HepG2 (cell line): ENCODE measurements at regions not wholly inside any gene's neighbourhood (a gene's known extent, or its start where the extent isn't known, plus 50 kb on each side); places are given as distances from the start of the nearest gene placed in this dataset.

Experiments
- ATAC-seq: fragments of 200-7000 bp; cut with Tn5 transposase; 3 replicates; pipeline ENCODE4 v1.9.1; 2020; ENCODE audit warnings: mild to moderate bottlenecking, moderate library complexity
- BruUV-seq: library from RNA; stranded (reverse); fragments of 400-500 nt; replicated peaks from 2 replicates; lab custom pipeline; 2021; lab: Mats Ljungman, UMichigan
- CTCF ChIA-PET: fragments of 300-600 bp; formaldehyde crosslinking; extraction: SDS; loops from one replicate; lab custom pipeline; 2021; ENCODE audit warnings: low total read pairs, inconsistent platforms, low intra/inter-chr PET ratio; lab: Yijun Ruan, JAX
- POLR2A ChIA-PET: fragments of 350-600 bp; sonication (Branson Sonifier 250); formaldehyde crosslinking; loops from one replicate; lab custom pipeline; 2020; ENCODE audit warnings: antibody characterized with exemption, inconsistent platforms; lab: Yijun Ruan, JAX
- DNase-seq: peaks from one replicate; pipeline ENCODE4 v3.0.0-alpha.2; 2015; ENCODE audit warnings: low spot score
- FAIRE-seq: peaks from 3 replicates; lab custom pipeline; 2011; peaks lifted over from hg19 to GRCh38; lab: Jason Lieb, UNC
- H2AFZ ChIP-seq: one replicate; pipeline ENCODE4 v1.6.1; 2011; ENCODE audit warnings: low read length, inconsistent platforms
- H3K27ac ChIP-seq: fragments of 300-600 bp; 3 replicates; pipeline ENCODE4 v1.8.0; 2011; ENCODE audit warnings: mixed run types, mild to moderate bottlenecking, mixed read lengths, low read length, inconsistent platforms; ENCODE audit not compliant: insufficient read depth; ENCODE audit errors: extremely low read length
- H3K27me3 ChIP-seq, 2 experiments: fragments of 200-600 bp in 1 of 2; 2 replicates in 1 of 2; 3 replicates in 1 of 2; pipeline versions ENCODE4 v1.6.0 to v1.8.0; 2011; ENCODE audit warnings: low read length in 2 of 2, mild to moderate bottlenecking in 2 of 2, moderate library complexity in 2 of 2, inconsistent platforms in 1 of 2; ENCODE audit not compliant: insufficient read depth in 2 of 2, control insufficient read depth in 1 of 2
- H3K36me3 ChIP-seq, 2 experiments: fragments of 200-600 bp in 1 of 2; replicated peaks in 1 of 2; 2 replicates in 1 of 2; 3 replicates in 1 of 2; pipeline versions ENCODE4 v1.5.1 to v1.8.0; 2011; ENCODE audit warnings: low read length in 2 of 2, inconsistent platforms in 1 of 2; ENCODE audit not compliant: insufficient read depth in 2 of 2, control insufficient read depth in 1 of 2
- H3K4me1 ChIP-seq: 2 replicates; pipeline ENCODE4 v1.5.1; 2012; ENCODE audit warnings: low read length, inconsistent platforms; ENCODE audit not compliant: insufficient read depth
- H3K4me2 ChIP-seq: 2 replicates; pipeline ENCODE4 v1.6.0; 2011; ENCODE audit warnings: low read depth, low read length, inconsistent platforms
- H3K4me3 ChIP-seq, 3 experiments: fragments of 200-600 bp in 1 of 3; sonication (generic), shearing (Covaris generic) in 1 of 3; replicated peaks in 1 of 3; 2 replicates each; pipeline ENCODE4 v1.5.1; 2011 to 2016; ENCODE audit warnings: low read length in 3 of 3, inconsistent platforms in 2 of 3, low read depth in 2 of 3, mild to moderate bottlenecking in 2 of 3, control low read depth in 1 of 3, mixed read lengths in 1 of 3; ENCODE audit not compliant: insufficient read depth in 1 of 3
- H3K79me2 ChIP-seq: one replicate; pipeline ENCODE4 v1.6.1; 2011; ENCODE audit warnings: low read length, inconsistent platforms; ENCODE audit not compliant: insufficient read depth
- H3K9ac ChIP-seq: 2 replicates; pipeline ENCODE4 v1.6.0; 2011; ENCODE audit warnings: mild to moderate bottlenecking, low read depth, low read length, inconsistent platforms; ENCODE audit not compliant: insufficient read depth
- H3K9me3 ChIP-seq: 2 replicates; pipeline ENCODE4 v1.5.1; 2012; ENCODE audit warnings: mild to moderate bottlenecking, low read length
- H4K20me1 ChIP-seq: 2 replicates; pipeline ENCODE4 v1.6.0; 2011; ENCODE audit warnings: inconsistent platforms, mild to moderate bottlenecking, low read length, moderate library complexity; ENCODE audit not compliant: insufficient read depth
- CEBPG ChIP-seq: IDR thresholded peaks from 2 replicates; pipeline ENCODE4 v1.6.1; 2016
- DR1 ChIP-seq: sonication (generic); formaldehyde crosslinking; IDR thresholded peaks from 2 replicates; pipeline ENCODE4 v1.8.0; 2021; ENCODE audit warnings: mild to moderate bottlenecking, missing genetic modification reagents, inconsistent platforms
- EZH2 ChIP-seq: conservative IDR thresholded peaks from 2 replicates; pipeline ENCODE4 v1.6.1; 2012; ENCODE audit warnings: mild to moderate bottlenecking, low read depth, low read length, moderate library complexity
- GFI1 ChIP-seq: sonication (generic); formaldehyde crosslinking; IDR thresholded peaks from 2 replicates; pipeline ENCODE4 v1.5.0; 2020; ENCODE audit warnings: missing genetic modification reagents, mild to moderate bottlenecking, borderline replicate concordance
- GTF3A ChIP-seq: sonication (generic); formaldehyde crosslinking; conservative IDR thresholded peaks from 2 replicates; pipeline ENCODE4 v1.4.0; 2020; ENCODE audit warnings: mild to moderate bottlenecking, missing genetic modification reagents
- HMG20B ChIP-seq: conservative IDR thresholded peaks from 2 replicates; pipeline ENCODE4 v1.6.1; 2016; ENCODE audit warnings: missing genetic modification reagents, missing compliant biosample characterization
- NRL ChIP-seq: sonication (generic); formaldehyde crosslinking; IDR thresholded peaks from 2 replicates; pipeline ENCODE4 v1.5.0; 2020; ENCODE audit warnings: missing genetic modification reagents, mild to moderate bottlenecking, moderate library complexity, borderline replicate concordance
- RFX3 ChIP-seq: IDR thresholded peaks from 2 replicates; pipeline ENCODE4 v1.6.1; 2016; ENCODE audit warnings: missing biosample characterization, missing genetic modification reagents
- SOX13 ChIP-seq, 3 experiments: fragments of 450-650 bp in 1 of 3; sonication (generic) in 1 of 3; formaldehyde crosslinking in 1 of 3; IDR thresholded peaks in 2 of 3; conservative IDR thresholded peaks in 1 of 3; 2 replicates each; pipeline versions ENCODE4 v1.5.0 to v1.6.1; 2016 to 2020; ENCODE audit warnings: antibody characterized with exemption in 1 of 3, mild to moderate bottlenecking in 1 of 3, missing compliant biosample characterization in 1 of 3, missing genetic modification reagents in 1 of 3, moderate library complexity in 1 of 3
- U2AF1 ChIP-seq: fragments of 200-400 bp; formaldehyde crosslinking; optimal IDR thresholded peaks from 2 replicates; pipeline ENCODE3; 2017; ENCODE audit warnings: mild to moderate bottlenecking, low read depth, low read length
- ZBTB8A ChIP-seq: sonication (generic); formaldehyde crosslinking; IDR thresholded peaks from 2 replicates; pipeline ENCODE4 v1.4.0; 2020; ENCODE audit warnings: mild to moderate bottlenecking, low read depth, missing genetic modification reagents, borderline replicate concordance
- ZKSCAN8 ChIP-seq: IDR thresholded peaks from 2 replicates; pipeline ENCODE4 v1.6.1; 2016; ENCODE audit warnings: borderline replicate concordance, missing genetic modification reagents, missing compliant biosample characterization
- ZNF281 ChIP-seq: sonication (generic); formaldehyde crosslinking; IDR thresholded peaks from 2 replicates; pipeline ENCODE4 v1.4.0; 2020; ENCODE audit warnings: missing genetic modification reagents, borderline replicate concordance
- WGBS: methylation state at CpG from one replicate; pipeline ENCODE4 v1.1.6; 2017; ENCODE audit warnings: low lambda C conversion rate; 5-methylcytosine and 5-hydroxymethylcytosine counted together
- in situ Hi-C: cut with HindIII; loops from 2 replicates; pipeline ENCODE4 v1.10.0; 2017; ENCODE audit warnings: low pct_unique_long_range_greater_than_20kb; ENCODE audit not compliant: extremely low pct_ligation_motif_present
- intact Hi-C: fragments of 100-400 bp; cut with micrococcal nuclease; formaldehyde crosslinking; loops from one replicate; pipeline ENCODE4 v1.10.0; 2022; ENCODE audit not compliant: unreplicated experiment
- TF ChIP-seq, protein P1 (sequence below): sonication (generic); formaldehyde crosslinking; conservative IDR thresholded peaks from 2 replicates; pipeline ENCODE4 v1.8.0; 2022; ENCODE audit warnings: mild to moderate bottlenecking, moderate library complexity, missing genetic modification reagents
- TF ChIP-seq, protein P2 (sequence below): sonication (generic); formaldehyde crosslinking; conservative IDR thresholded peaks from 2 replicates; pipeline ENCODE4 v1.8.0; 2022; ENCODE audit warnings: low read depth, missing genetic modification reagents
- TF ChIP-seq, protein P3 (sequence below): sonication (generic); formaldehyde crosslinking; IDR thresholded peaks from 2 replicates; pipeline ENCODE4 v1.5.0; 2020; ENCODE audit warnings: missing genetic modification reagents

DNA sequence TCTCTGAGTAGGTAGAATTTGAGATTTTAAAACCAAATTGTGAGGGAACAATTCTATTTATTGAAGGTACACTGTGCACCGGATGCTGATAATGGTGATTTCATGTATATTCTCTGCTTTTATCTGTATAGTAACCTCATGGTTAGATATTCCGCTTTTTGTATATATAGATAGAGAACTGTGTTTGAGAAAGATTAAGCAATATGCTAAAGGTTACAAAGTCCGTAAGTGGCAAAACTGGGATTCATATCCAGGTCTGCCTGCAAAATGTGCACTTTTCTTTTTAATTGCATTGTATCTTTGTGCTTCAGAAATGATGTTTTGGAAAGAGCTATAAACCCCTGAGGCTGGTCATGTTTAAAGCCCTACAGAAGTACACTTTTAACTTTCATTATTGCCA lies 635.4 kb upstream of the NECTIN3 start:
- BruUV-seq: no TSS peak
- TF ChIP-seq RFX3 (CRISPR knock-in tag) (no peak), EZH2 (no peak), ZKSCAN8 (CRISPR knock-in tag) (no peak), HMG20B (CRISPR knock-in tag) (no peak), GTF3A (CRISPR knock-in tag) (no peak), U2AF1 (no peak), NRL (CRISPR knock-in tag) (no peak), ZBTB8A (no peak), DR1 (CRISPR knock-in tag) (no peak), ZNF281 (CRISPR knock-in tag) (no peak), SOX13 (IDR thresholded peaks at IDR 0.05) (no peak), SOX13 (CRISPR knock-in tag; conservative IDR thresholded peaks at IDR 0.05 in 1 of 2, IDR thresholded peaks at IDR 0.05 in 1 of 2) (peak in 1 of 2 experiments; percentile 31; a peak in 1 of 4 replicates), CEBPG (CRISPR knock-in tag) (peak; percentile 91), GFI1 (CRISPR knock-in tag) (peak; percentile 80)
- TF ChIP-seq, protein P1, sequence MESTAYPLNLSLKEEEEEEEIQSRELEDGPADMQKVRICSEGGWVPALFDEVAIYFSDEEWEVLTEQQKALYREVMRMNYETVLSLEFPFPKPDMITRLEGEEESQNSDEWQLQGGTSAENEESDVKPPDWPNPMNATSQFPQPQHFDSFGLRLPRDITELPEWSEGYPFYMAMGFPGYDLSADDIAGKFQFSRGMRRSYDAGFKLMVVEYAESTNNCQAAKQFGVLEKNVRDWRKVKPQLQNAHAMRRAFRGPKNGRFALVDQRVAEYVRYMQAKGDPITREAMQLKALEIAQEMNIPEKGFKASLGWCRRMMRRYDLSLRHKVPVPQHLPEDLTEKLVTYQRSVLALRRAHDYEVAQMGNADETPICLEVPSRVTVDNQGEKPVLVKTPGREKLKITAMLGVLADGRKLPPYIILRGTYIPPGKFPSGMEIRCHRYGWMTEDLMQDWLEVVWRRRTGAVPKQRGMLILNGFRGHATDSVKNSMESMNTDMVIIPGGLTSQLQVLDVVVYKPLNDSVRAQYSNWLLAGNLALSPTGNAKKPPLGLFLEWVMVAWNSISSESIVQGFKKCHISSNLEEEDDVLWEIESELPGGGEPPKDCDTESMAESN (CRISPR knock-in tag): no peak
- TF ChIP-seq, protein P2, sequence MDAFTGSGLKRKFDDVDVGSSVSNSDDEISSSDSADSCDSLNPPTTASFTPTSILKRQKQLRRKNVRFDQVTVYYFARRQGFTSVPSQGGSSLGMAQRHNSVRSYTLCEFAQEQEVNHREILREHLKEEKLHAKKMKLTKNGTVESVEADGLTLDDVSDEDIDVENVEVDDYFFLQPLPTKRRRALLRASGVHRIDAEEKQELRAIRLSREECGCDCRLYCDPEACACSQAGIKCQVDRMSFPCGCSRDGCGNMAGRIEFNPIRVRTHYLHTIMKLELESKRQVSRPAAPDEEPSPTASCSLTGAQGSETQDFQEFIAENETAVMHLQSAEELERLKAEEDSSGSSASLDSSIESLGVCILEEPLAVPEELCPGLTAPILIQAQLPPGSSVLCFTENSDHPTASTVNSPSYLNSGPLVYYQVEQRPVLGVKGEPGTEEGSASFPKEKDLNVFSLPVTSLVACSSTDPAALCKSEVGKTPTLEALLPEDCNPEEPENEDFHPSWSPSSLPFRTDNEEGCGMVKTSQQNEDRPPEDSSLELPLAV (CRISPR knock-in tag): no peak
- TF ChIP-seq, protein P3, sequence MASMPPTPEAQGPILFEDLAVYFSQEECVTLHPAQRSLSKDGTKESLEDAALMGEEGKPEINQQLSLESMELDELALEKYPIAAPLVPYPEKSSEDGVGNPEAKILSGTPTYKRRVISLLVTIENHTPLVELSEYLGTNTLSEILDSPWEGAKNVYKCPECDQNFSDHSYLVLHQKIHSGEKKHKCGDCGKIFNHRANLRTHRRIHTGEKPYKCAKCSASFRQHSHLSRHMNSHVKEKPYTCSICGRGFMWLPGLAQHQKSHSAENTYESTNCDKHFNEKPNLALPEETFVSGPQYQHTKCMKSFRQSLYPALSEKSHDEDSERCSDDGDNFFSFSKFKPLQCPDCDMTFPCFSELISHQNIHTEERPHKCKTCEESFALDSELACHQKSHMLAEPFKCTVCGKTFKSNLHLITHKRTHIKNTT: no peak

More for the DNA sequence above, 635.4 kb upstream of the NECTIN3 start:
- Histone ChIP-seq H3K9ac (no peak overlapping the region), H3K27me3 (no peaks in the 10 kb centered on the region), H3K4me2 (peak overlapping the region; percentile 49), H3K4me3 (no peak overlapping the region; a peak in 1 of 6 replicates), H2AFZ (no peak overlapping the region), H3K27ac (no peak overlapping the region), H3K36me3 (no peaks in the 10 kb centered on the region), H3K79me2 (no peaks in the 10 kb centered on the region), H3K9me3 (no peaks in the 10 kb centered on the region), H3K4me1 (peaks cover 26% of the 10 kb centered on the region), H4K20me1 (no peaks in the 10 kb centered on the region)
- WGBS: 7% methylated on average over 3 of the region's 3 CpGs
- ChIA-PET CTCF (no interaction called here), POLR2A (no interaction called here)
- intact Hi-C loops (loop anchor here (5.0 kb wide), 1 partner anchor 39 kb away; no protein-coding TSS in a partner anchor), in situ Hi-C loops (no loop called here)
- ATAC-seq (peak; percentile 84), DNase-seq (peak; percentile 68), FAIRE-seq (no peak)
